ENCODE measurements at regions not wholly inside any gene's neighbourhood (a gene's known extent, or its start where the extent isn't known, plus 50 kb on each side); places are given as distances from the start of the nearest gene placed in this dataset.

GRCh38 chr10:94049911-94050310 is 56.2 kb downstream of the PLCE1 start:
- TF ChIP-seq POLR2A (IDR thresholded peaks at IDR 0.05; ENCODE audit: low read length) (no peak), GATA1 (IDR thresholded peaks at IDR 0.05; ENCODE audit: low read depth, low read length) (no peak)

All from erythroblast (primary cell).